Skeletal muscle satellite cell (primary cell): ENCODE measurements at regions not wholly inside any gene's neighbourhood (a gene's known extent, or its start where the extent isn't known, plus 50 kb on each side); places are given as distances from the start of the nearest gene placed in this dataset.
A peak's percentile ranks its signal among the peaks of the same experiment; 100 is the strongest.
"Not testable (repeated sequence)": the region's sequence is repeated elsewhere in the genome, so short reads cannot be mapped to it uniquely, and the experiment has no call there.

ENCODE experiments used
- H3K27me3 ChIP-seq: 2 replicates; pipeline ENCODE4 v1.7.0; 2013; ENCODE audit warnings: low read length; ENCODE audit not compliant: control insufficient read depth, insufficient read depth
- H3K36me3 ChIP-seq: 2 replicates; pipeline ENCODE4 v1.7.0; 2013; ENCODE audit warnings: mild to moderate bottlenecking, control low read depth, low read length; ENCODE audit not compliant: insufficient read depth
- H3K4me1 ChIP-seq: 2 replicates; pipeline ENCODE4 v1.7.0; 2013; ENCODE audit warnings: low read length; ENCODE audit not compliant: control insufficient read depth, insufficient read depth
- H3K4me2 ChIP-seq: 2 replicates; pipeline ENCODE4 v1.7.0; 2013; ENCODE audit warnings: mild to moderate bottlenecking, low read length
- H3K4me3 ChIP-seq: 2 replicates; pipeline ENCODE4 v1.7.0; 2013; ENCODE audit warnings: low read length
- H3K9ac ChIP-seq: 2 replicates; pipeline ENCODE4 v1.7.0; 2013; ENCODE audit warnings: mild to moderate bottlenecking, low read depth, low read length, moderate library complexity
- H3K9me3 ChIP-seq: replicated peaks from 2 replicates; pipeline ENCODE4 v1.7.0; 2013; ENCODE audit warnings: mild to moderate bottlenecking, control low read depth, low read length

DNA sequence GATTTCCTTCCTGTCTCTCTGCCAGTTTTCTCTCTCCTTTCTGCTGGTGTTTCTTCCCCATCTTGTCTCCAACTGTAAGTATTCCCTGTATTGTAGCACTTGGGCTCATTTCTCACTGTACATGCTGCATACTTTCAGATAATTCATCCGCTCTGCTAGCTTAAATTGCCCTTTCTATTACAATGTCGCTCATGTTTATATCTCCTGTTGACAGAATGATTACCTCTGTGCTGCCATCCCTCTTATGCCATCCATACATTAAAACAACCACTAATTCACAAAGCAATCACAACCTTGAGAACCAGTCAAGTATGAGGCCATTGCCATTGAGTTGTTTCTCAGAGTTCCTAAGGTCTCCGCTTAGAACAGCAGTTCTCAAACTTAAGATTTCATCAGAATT is 107.5 kb upstream of the SOX2 start:
- H3K9me3 ChIP-seq: no peaks in the 10 kb centered on the region
- H3K4me3 ChIP-seq: no peak overlapping the region
- H3K36me3 ChIP-seq: no peaks in the 10 kb centered on the region
- H3K4me2 ChIP-seq: no peak overlapping the region
- no peaks in the 10 kb centered on the region for H3K27me3 ChIP-seq
- no peaks in the 10 kb centered on the region for H3K4me1 ChIP-seq
- no peak overlapping the region for H3K9ac ChIP-seq

GRCh38 chr3:181596126-181596525 is 115.6 kb upstream of the SOX2 start:
- H3K36me3 ChIP-seq: no peaks in the 10 kb centered on the region

GRCh38 chr3:181590939-181591338 is 120.8 kb upstream of the SOX2 start:
- not testable (repeated sequence) for H3K4me2 ChIP-seq, H3K36me3 ChIP-seq

More at GRCh38 chr3:181596126-181596525, 115.6 kb upstream of the SOX2 start:
- H3K4me2 ChIP-seq: no peak overlapping the region
- H3K9me3 ChIP-seq: no peaks in the 10 kb centered on the region
- H3K9ac ChIP-seq: no peak overlapping the region
- H3K4me3 ChIP-seq: no peak overlapping the region
- no peaks in the 10 kb centered on the region for H3K27me3 ChIP-seq
- no peaks in the 10 kb centered on the region for H3K4me1 ChIP-seq

GRCh38 chr3:181582619-181583018 is 129.1 kb upstream of the SOX2 start:
- no peaks in the 10 kb centered on the region for H3K9me3 ChIP-seq
- H3K36me3 ChIP-seq: no peaks in the 10 kb centered on the region
- no peak overlapping the region for H3K4me3 ChIP-seq
- H3K9ac ChIP-seq: no peak overlapping the region
- H3K4me2 ChIP-seq: no peak overlapping the region
- no peaks in the 10 kb centered on the region for H3K27me3 ChIP-seq
- peaks cover 3% of the 10 kb centered on the region for H3K4me1 ChIP-seq

More at GRCh38 chr3:181590939-181591338, 120.8 kb upstream of the SOX2 start:
- not testable (repeated sequence) for H3K4me1 ChIP-seq, H3K27me3 ChIP-seq, H3K4me3 ChIP-seq, H3K9ac ChIP-seq, H3K9me3 ChIP-seq

DNA sequence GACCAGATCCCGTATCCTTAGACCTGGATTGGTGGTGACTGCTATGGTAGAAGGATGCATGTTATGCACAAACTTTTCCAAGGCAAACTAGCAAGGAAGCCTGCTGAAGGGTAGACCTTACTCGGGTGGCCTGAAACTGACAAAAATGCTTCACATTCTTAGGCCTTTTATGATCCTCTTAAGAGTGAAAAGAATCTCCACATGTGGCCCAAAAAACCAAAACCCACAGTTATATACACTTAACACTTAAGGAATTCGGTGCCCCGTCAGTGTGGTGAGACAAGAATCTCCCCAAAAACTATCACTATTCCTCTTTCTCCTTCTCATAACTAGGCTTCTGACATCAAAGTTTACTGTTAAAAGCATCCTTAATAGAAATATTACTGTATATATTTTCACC is 130.1 kb upstream of the SOX2 start:
- H3K9ac ChIP-seq: no peak overlapping the region
- no peaks in the 10 kb centered on the region for H3K9me3 ChIP-seq
- H3K4me2 ChIP-seq: no peak overlapping the region
- H3K4me1 ChIP-seq: peaks cover 3% of the 10 kb centered on the region
- H3K36me3 ChIP-seq: no peaks in the 10 kb centered on the region
- no peak overlapping the region for H3K4me3 ChIP-seq
- no peaks in the 10 kb centered on the region for H3K27me3 ChIP-seq

DNA sequence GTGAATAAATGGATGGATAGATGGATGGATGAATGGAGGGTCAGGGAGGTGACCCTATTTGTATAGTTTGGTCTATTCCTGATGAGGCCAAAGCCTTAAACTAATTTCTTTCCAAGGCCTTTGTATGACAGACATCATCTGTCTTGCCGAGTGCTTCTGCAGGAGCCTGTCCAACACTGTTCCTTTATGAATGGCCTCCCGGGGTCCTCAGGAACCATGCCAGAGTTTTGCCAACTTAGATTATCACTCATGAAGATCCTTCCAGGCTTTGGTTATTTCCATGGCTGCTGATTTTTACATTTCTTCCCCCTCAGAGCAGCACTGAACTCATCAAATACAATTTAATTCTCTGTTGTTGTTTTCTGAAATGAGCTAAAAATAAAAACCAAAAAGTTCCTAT is 133.0 kb upstream of the SOX2 start:
- no peaks in the 10 kb centered on the region for H3K27me3 ChIP-seq
- peaks cover 3% of the 10 kb centered on the region for H3K4me1 ChIP-seq
- H3K9ac ChIP-seq: no peak overlapping the region
- no peaks in the 10 kb centered on the region for H3K36me3 ChIP-seq
- H3K4me2 ChIP-seq: no peak overlapping the region
- H3K4me3 ChIP-seq: no peak overlapping the region
- no peaks in the 10 kb centered on the region for H3K9me3 ChIP-seq

GRCh38 chr3:181572432-181572831 is 139.3 kb upstream of the SOX2 start:
- H3K9ac ChIP-seq: no peak overlapping the region
- no peaks in the 10 kb centered on the region for H3K27me3 ChIP-seq
- no peak overlapping the region for H3K4me3 ChIP-seq
- H3K4me1 ChIP-seq: peaks cover 14% of the 10 kb centered on the region
- H3K36me3 ChIP-seq: no peaks in the 10 kb centered on the region
- H3K9me3 ChIP-seq: no peaks in the 10 kb centered on the region
- H3K4me2 ChIP-seq: no peak overlapping the region

GRCh38 chr3:181570472-181570871 is 141.3 kb upstream of the SOX2 start:
- Histone ChIP-seq H3K4me3 (no peak overlapping the region), H3K4me1 (peaks cover 18% of the 10 kb centered on the region), H3K9ac (no peak overlapping the region), H3K36me3 (no peaks in the 10 kb centered on the region), H3K27me3 (no peaks in the 10 kb centered on the region), H3K4me2 (no peak overlapping the region), H3K9me3 (no peaks in the 10 kb centered on the region)

DNA sequence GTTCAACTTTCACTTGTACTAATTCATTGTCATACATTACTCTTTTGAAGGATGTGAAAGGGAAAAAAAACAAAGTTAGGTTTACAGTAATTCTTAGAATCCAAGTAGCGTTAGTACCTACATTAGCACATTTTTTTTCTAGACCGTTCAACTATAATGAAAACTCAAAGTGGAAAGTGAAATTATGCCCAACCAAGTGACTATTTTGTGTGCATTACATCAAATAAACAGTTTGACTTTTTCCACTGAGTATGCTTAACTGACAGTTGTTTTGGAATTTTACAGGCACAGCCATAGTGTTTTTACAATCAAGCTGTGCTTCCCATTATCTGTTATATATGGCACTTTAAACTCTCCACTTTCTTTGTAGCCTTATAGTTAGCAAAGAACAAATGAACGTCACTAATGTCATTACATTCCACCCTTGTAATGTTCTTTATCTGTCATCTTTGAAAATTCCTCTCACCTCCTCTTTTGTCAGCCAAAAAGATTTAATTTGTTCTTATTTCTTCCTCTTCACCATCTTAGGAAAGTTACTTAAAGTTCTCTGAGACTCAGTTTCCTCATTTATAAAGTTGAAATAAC is 142.3 kb upstream of the SOX2 start:
- Histone ChIP-seq H3K4me1 (peaks cover 18% of the 10 kb centered on the region), H3K9me3 (no peaks in the 10 kb centered on the region), H3K9ac (no peak overlapping the region), H3K27me3 (no peaks in the 10 kb centered on the region), H3K4me2 (no peak overlapping the region), H3K36me3 (no peaks in the 10 kb centered on the region), H3K4me3 (no peak overlapping the region)

- Histone ChIP-seq H3K36me3 (no peaks in the 10 kb centered on the region), H3K9me3 (no peaks in the 10 kb centered on the region), H3K27me3 (no peaks in the 10 kb centered on the region), H3K4me2 (no peak overlapping the region), H3K9ac (no peak overlapping the region), H3K4me3 (no peak overlapping the region), H3K4me1 (peaks cover 18% of the 10 kb centered on the region)
Observed at GRCh38 chr3:181568693-181569092, 143.0 kb upstream of the SOX2 start.

GRCh38 chr3:181568248-181568647 is 143.5 kb upstream of the SOX2 start:
- no peak overlapping the region for H3K4me3 ChIP-seq
- H3K9me3 ChIP-seq: no peaks in the 10 kb centered on the region
- no peaks in the 10 kb centered on the region for H3K27me3 ChIP-seq
- H3K4me2 ChIP-seq: peak overlapping the region; percentile 57
- no peak overlapping the region for H3K9ac ChIP-seq
- peaks cover 18% of the 10 kb centered on the region for H3K4me1 ChIP-seq
- H3K36me3 ChIP-seq: no peaks in the 10 kb centered on the region

DNA sequence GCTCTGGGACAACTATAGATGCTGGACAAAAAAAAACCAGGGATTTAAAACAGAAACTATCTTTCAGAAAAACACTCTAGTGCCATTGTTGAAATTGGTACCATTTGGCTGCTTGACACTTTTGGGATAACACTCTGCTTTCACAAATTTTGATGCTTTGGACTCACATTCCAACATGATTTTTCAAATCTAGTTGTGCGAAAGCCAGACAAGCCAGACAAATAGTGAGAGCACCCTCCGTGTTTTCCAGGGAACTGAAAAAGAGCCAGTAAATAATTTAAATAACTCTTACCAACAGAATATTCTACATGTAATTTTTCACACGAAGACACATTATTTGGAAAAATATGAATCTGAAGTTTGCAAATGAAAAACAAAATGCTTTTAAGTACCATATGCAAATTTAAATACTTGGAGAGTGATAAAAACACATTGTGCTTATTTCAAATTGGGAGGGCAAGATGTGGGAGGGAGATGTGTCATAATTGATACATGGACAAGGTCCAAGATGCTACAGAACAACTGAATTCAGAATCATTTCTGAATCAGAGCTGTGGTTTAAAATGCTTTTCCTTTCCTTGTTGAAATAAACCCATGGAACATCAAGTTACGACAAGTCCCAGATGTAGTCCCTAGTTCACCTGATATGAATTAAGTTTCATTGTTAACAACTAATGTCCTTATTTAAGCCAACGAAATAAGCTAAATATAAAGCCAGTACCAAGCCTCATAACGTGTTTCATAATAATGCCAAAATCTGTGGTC is 144.2 kb upstream of the SOX2 start:
- H3K9me3 ChIP-seq: no peaks in the 10 kb centered on the region
- peak overlapping the region; percentile 57 for H3K4me2 ChIP-seq
- H3K27me3 ChIP-seq: no peaks in the 10 kb centered on the region
- no peaks in the 10 kb centered on the region for H3K36me3 ChIP-seq
- H3K9ac ChIP-seq: no peak overlapping the region
- peaks cover 18% of the 10 kb centered on the region for H3K4me1 ChIP-seq
- peak overlapping the region; percentile 17 for H3K4me3 ChIP-seq
